AG04449 (cell line): ENCODE measurements at regions not wholly inside any gene's neighbourhood (a gene's known extent, or its start where the extent isn't known, plus 50 kb on each side); places are given as distances from the start of the nearest gene placed in this dataset.

Source experiments
- CTCF ChIA-PET: fragments of 350-600 bp; formaldehyde crosslinking; extraction: SDS; loops from one replicate; lab custom pipeline; 2021; ENCODE audit warnings: antibody characterized with exemption; lab: Yijun Ruan, JAX
- POLR2A ChIA-PET: fragments of 400-600, 350-600 bp; formaldehyde crosslinking; extraction: SDS; loops from one replicate; lab custom pipeline; 2020; ENCODE audit warnings: antibody characterized with exemption, inconsistent platforms; lab: Yijun Ruan, JAX
- DNase-seq: peaks from one replicate; pipeline ENCODE4 v3.0.0-alpha.2; 2010; ENCODE audit warnings: low read depth, low spot score
- H3K4me3 ChIP-seq: 2 replicates; pipeline ENCODE4 v1.5.1; 2011; ENCODE audit warnings: low read depth, mild to moderate bottlenecking, control low read depth, low read length
- TF ChIP-seq, protein P1 (sequence below): IDR thresholded peaks from one replicate; pipeline ENCODE4 v1.5.1; 2011; ENCODE audit warnings: mild to moderate bottlenecking, moderate library complexity, low read length, control low read depth, inconsistent platforms; ENCODE audit not compliant: insufficient read depth; ENCODE audit errors: missing control alignments

DNA sequence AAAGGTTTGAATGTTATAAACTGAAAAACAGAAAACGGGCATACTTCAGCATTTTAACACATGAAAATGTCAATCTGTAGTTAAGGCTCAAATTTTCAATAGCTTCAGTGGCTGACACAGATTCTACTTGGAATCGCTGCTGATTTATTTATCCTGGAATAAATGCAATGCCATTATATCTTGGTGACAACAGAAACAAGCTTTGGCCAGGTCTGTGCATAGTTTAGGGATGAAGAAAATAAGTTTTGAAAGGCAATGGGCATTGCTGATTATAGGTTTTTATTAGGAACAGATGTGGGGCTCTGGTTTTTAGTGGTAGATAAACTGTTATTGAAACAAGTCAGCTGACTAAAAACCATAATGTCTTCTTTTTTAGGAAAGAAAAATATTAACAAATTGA is 96.8 kb upstream of the SOX4 start:
- POLR2A ChIA-PET: no interaction called here
- no peak for DNase-seq
- no peak overlapping the region for H3K4me3 ChIP-seq
- TF ChIP-seq, protein P1, sequence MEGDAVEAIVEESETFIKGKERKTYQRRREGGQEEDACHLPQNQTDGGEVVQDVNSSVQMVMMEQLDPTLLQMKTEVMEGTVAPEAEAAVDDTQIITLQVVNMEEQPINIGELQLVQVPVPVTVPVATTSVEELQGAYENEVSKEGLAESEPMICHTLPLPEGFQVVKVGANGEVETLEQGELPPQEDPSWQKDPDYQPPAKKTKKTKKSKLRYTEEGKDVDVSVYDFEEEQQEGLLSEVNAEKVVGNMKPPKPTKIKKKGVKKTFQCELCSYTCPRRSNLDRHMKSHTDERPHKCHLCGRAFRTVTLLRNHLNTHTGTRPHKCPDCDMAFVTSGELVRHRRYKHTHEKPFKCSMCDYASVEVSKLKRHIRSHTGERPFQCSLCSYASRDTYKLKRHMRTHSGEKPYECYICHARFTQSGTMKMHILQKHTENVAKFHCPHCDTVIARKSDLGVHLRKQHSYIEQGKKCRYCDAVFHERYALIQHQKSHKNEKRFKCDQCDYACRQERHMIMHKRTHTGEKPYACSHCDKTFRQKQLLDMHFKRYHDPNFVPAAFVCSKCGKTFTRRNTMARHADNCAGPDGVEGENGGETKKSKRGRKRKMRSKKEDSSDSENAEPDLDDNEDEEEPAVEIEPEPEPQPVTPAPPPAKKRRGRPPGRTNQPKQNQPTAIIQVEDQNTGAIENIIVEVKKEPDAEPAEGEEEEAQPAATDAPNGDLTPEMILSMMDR: no peak
- CTCF ChIA-PET: no interaction called here

DNA sequence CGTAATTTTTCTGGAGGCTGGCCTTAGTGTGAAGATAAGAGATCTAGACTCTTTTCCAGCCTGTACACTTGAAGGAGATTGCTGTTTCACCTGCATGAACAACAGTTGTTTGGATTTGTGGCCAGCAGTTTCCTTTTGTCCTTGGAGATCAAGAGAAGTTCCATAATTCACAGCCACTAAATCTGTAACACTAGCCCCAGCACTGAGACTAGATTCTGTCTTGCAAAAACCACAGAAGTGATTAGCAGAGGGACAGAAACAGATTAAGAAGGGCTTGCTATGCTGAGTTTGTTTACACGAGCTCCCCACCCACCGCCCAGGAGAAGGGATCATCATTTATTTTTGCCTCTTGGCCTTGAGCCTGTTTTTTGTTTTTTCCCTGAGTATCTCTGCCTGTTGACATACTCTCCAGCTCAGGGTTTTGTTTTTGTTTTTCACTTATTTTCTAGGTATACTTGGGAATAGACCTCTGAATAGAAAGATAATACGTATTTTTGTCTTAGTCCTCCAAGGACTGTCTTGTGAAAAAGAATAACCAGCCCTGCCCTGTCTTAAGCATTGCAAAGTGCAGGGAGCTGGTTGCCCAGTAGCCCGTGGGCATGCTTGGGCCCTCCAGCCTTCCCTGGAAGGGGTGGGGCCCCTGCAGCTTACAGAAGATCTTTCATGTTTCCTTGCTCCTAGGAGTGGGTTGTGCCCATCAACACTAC is 93.1 kb upstream of the SOX4 start:
- POLR2A ChIA-PET: no interaction called here
- no peak for DNase-seq
- CTCF ChIA-PET: no interaction called here
- no peak overlapping the region for H3K4me3 ChIP-seq
- TF ChIP-seq, protein P1: no peak

DNA sequence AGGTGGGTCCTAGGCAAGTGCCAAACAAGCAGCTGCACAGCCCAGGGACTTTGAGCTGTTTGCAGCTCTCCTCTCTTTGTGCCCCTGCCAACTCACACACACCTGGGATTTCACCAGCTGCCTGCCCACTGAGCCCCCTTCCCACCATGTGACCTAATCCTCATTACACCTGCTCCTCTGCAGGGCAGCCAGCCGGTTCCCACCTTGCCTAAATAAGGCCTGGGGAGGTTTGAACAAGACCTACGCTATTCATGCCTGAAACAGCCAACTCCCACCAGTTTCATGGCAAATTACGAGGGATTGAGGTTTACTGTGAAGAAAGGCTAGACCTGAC is 92.6 kb upstream of the SOX4 start:
- TF ChIP-seq, protein P1: no peak
- no peak for DNase-seq
- CTCF ChIA-PET: no interaction called here

DNA sequence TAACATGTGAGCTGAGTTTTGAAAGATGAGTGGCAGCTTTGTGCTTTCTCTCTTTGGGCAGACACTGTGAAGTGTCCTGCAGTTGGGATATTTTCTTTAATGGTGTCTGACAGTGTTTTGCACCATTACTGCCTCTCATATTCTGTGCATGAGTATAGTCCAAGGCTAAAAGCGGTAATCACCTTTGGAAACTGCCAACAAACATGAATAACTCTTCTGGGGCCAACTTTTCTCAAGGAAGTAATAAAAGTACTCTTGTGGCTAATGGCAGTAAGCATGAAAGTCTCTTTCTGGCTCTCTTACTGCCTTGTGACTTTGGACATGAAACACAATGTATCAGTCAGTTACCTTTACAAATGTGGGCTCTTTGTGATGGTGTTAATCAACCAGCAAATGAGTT is 91.7 kb upstream of the SOX4 start:
- TF ChIP-seq, protein P1: no peak
- ChIA-PET POLR2A (no interaction called here), CTCF (no interaction called here)
- H3K4me3 ChIP-seq: no peak overlapping the region
- DNase-seq: no peak

More for the DNA sequence above, 92.6 kb upstream of the SOX4 start:
- POLR2A ChIA-PET: no interaction called here
- no peak overlapping the region for H3K4me3 ChIP-seq

DNA sequence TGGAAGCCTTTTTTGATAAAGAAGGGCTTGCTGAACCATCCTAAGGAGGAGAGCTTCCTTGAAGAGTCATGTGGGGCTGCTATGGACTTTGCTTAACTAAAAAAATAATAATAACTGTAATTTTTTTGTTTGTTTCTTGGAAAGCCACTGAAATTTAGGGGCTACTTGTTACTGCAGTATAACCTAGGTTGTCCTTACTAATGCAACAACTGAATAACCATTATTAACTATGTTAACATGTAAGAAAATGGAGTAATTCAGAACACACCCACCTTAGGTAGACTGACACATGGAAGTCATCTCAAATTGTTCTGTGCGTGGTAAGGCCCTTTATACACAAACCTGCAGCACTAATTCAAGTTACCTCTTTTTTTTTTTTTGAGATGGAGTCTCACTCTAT is 90.9 kb upstream of the SOX4 start:
- TF ChIP-seq, protein P1: no peak
- no peak for DNase-seq
- no peak overlapping the region for H3K4me3 ChIP-seq
- CTCF ChIA-PET: no interaction called here
- POLR2A ChIA-PET: no interaction called here

DNA sequence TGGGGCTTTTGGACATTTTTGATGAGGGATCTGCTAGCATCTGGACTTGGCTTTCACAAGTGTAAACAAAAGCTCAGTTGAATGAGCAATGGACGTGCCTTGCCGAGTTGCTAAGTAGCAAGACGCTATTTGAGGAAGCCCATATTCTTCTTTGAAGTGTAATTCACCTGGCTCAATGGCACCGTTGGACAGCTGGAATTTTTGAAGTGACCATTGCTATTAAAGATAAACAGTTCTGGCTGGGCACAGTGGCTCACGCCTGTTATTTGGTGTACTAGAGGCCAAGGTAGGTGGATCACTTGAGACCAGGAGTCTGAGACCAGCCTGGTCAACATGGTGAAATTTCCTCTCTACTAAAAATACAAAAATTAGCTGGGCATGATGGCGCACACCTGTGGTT is 88.8 kb upstream of the SOX4 start:
- ChIA-PET CTCF (no interaction called here), POLR2A (no interaction called here)
- H3K4me3 ChIP-seq: no peak overlapping the region
- DNase-seq: no peak
- TF ChIP-seq, protein P1: no peak
